ENCODE measurements at regions not wholly inside any gene's neighbourhood (a gene's known extent, or its start where the extent isn't known, plus 50 kb on each side); places are given as distances from the start of the nearest gene placed in this dataset.
A peak's percentile ranks its signal among the peaks of the same experiment; 100 is the strongest.

DNA sequence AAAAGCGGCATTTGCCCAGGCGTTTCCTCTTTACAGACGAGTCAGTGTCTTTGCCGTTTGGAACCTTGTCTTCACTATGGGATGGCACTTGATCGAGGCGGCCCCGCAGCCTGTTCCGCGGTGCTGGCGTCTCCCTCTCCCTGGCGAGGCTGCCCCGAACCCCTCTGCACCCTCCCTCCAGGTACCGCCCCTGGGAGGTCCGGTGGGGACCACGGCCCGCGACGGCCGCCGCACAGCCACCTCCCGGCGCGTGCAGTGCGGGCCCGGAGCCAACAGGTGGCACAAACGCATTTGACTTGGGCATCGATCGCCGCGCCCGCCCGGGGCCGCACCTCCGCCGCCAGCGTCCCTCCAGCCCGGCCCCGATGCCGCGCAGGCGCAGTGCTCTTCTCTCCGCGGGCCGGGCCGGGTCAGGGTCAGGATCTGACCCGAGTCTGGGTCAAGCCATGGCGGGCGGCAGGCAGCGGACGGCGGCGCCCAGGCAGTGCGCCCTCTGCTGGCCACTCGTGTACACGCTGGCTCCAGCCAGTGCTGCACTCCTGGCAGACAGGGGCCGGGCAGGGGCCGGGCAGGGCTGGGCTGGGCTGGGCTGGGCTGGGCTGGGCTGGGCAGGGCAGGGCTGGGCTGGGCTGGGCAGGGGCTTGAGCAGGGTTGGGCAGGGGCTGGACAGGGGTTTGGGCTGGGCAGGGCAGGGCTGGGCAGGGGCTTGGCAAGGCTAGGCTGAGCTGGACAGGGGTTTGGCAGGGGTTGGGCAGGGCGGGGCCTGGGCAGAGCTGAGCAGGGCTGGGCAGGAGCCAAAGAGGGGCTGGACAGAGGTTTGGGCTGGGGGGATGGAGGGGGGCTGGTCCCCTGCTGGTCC, 155.8 kb upstream of the IRX4 start:
- DNase-seq (ENCODE audit: low spot score) = no peak

DNA sequence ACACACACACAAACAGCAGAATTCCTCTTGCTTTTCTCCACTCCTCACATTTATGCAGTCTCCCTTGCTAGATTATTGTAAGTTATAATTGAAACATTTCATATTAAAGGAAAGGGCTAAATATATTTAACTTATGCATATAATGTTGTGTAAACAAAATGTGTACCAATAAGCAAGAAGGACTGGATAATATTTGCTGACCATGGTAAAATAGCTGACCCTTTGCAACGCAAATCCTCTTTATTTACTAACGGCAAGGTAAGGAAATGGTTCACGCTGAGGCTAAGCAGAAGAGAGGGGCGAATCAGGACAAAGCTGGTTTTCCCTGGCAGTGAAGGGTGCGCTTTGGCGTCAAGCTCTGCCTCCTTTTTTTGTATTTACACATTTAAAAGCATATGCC, 154.2 kb upstream of the IRX4 start:
- no peak for DNase-seq (ENCODE audit: low spot score)

DNA sequence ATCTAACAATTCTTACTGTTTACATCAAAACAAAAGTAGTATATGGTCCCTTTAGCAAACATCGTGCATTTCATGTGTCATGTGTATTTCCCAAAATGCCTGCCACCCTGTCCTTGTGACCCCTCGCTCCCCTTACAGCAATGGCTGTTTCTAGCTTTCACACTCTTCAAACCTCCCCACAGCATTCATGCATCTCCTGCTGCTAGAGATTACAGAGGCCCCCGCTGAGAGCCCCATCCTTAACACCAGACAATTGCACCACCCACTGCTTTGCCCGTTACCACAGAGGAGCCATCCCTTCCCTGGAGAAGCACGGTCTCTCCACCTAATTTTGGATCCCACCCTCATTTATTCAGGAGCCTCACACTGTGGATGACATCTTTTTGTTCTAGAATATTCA, 149.7 kb upstream of the IRX4 start:
- DNase-seq (ENCODE audit: low spot score) = no peak

DNA sequence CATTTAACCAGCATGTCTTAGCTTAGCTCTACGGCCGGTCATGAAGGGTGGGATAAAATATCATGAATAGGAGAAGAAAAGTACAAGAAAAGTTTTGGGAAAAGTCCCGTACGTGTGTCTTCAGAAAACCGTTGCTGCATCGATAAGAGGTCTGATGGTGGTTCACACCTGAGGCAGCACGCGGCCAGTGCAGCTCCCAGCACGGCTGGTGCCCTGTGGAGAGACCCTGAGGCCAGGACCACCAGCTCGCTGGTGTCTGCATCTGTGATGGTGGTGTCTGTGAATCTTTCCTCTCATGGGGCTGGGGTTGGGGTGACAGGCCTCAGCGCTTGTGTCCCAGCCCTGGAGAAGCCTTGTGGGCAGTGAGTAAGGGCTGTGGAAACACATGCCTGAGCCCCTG, 148.9 kb upstream of the IRX4 start:
- no peak for DNase-seq (ENCODE audit: low spot score)

DNA sequence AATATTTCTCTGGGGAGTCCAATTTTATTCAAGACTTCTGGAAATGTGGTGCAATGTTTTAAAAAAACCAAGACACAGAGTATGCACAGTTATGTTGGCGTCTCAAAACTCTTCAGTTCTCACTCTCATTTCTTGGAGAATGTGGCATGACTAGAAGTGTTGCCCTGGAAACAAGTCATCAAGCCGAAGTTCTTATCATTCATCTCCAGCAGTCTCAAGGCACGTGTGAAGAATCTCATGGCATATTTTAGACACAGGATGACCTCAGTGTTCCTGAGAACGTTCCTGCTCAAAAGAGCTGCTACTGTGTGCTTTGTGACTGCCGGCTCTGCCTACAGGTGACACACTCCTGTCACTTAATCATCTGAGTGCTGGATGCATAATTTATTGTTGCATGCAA, 147.4 kb upstream of the IRX4 start:
- no peak for DNase-seq (ENCODE audit: low spot score)

DNA sequence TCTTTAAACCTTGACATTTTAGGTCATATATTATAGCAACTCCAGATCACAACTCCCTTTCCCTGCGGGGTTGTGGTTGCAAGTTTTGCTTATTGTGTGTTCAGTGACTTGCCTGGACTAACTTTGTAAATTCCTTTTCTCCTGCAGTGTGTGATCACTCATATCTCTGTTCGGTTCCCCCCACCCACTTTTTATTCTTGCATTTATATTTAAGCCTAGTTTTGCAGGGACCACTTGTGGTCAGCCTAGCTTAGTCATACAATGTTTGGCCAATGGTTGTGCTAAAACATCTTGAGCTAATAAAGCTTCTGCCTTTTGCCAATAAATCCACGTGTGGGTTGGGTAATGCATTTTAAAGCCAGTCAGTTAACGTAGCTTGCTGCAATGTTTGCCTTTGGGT, 146.5 kb upstream of the IRX4 start:
- DNase-seq (ENCODE audit: low spot score) = no peak

DNA sequence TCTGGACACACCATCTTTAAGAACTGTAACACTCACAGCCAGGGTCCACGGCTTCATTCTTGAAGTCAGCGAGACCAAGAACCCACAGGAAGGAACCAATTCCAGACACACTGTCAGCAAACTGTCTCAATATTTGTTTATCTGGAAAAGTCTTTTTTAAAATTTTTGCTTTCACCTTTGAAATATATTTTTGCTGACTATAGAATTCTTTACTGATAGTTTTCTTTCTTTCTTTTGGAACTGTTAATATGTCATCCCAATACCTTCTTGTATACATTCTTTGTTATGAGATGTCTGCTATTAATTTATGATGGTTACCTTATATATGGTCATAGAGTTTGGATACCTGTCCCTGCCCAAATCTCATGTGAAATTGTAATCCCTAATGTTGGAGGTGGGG, 145.1 kb upstream of the IRX4 start:
- DNase-seq (ENCODE audit: low spot score) = no peak

DNA sequence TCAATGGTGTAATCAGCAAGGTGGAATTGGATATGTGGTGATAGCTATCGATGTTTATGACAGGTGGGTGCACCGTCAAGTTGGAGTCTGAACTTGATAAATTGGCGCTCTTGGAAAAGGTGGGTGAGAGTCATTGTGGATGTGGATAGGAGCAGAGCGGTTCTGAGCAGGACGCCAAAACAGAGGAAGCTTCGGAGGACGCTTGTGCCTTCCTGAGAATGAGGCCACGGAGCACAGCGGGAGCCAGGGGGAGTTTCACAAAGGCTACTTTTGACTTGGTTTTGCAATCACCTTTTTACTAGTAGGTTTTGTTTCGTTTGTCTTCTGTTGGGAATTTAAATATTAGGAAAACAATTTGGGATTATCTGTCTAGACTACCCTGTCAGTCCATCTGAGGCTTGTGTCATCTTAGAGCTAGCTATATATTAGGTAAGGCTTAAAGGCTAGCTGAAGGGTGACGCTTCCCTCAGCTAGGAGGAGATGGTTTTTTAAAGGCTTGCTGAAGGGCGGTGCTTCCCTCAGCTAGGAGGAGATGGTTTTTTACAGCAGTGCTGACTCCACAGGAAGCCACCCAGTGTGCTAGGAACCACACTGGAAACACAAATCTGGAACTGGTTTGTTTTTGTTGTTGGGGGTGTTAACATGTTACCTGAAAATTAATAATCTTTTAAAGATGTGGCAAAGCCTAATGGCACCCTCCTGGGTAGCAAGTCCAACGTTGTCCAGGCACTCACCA, 142.4 kb upstream of the IRX4 start:
- no peak for DNase-seq (ENCODE audit: low spot score)

DNA sequence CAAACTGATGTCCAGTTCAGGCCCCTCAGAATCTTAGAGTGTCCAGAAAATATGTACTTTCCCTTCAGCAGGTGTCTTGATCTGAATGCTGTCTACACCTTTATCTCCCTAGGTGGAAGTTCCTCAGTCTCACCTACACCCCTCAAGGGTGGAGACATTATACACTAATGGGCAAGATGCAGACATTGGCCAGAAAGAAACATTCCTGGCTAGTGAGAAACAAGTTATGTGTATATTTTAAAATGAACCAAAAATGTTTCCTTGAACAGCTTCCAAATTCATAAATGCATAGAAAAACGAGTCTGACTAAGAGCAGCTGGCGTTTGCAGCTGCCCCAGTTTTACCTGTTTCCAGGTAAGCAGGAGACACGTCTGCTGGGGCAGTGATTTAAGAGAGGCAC, 140.5 kb upstream of the IRX4 start:
- no peak for DNase-seq (ENCODE audit: low spot score)

- DNase-seq (ENCODE audit: low spot score) = no peak
Measured at GRCh38 chr5:2022436-2022835, 139.7 kb upstream of the IRX4 start.

DNA sequence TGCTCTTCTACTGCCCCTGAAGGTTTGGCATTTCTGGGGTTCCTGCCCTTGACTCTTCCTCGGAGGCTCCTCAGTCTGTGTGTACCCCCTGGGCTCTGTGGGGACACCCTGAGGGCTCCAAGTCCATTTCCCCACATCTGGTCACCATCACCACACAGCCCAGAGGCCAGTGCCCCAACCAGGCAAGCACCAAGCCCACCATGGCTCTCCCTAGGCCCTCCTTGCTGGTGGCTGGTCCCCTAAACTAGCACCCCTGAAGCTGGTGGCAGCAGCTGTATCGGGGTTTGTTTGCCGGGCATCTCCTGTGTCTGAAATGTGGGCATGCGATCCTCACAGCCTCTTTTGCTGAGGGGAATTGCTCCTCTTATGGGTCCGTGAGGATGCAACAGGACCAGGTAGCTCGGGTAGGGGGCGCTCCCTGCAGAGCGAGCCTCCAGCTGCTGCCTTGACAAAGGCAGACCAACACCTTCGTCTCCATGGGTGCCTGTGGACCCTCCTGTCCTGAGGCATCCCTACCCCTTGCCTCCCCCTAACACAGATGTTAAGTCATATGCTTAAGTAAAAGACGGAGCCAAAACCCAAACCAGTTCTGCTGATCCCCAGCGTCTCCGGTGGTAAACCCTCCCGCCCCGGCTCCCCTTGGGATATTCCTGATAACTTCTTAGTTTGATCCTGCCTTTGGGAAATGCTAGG, 138.9 kb upstream of the IRX4 start:
- no peak for DNase-seq (ENCODE audit: low spot score)

DNA sequence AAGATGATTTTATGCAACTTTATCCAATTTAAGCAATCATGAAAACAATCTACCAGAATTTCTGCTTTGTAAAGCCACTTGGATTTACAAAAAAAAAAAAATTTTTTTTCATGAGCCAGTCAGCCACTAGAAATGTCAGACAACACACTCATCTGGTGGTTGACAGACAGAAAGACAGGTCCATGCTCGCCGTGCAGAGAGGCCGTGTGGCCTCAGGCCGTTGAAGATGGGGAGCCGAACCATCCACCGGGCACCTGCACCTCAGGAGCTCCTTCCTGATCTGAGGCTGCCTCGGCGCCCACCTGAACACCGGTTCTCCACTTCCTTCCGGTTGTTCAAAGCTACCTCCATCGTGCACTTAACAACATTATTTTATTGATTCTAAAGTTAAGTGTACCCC, 138.0 kb upstream of the IRX4 start:
- DNase-seq (ENCODE audit: low spot score) = no peak

GRCh38 chr5:2019716-2020115, 137.0 kb upstream of the IRX4 start:
- no peak for DNase-seq (ENCODE audit: low spot score)

DNA sequence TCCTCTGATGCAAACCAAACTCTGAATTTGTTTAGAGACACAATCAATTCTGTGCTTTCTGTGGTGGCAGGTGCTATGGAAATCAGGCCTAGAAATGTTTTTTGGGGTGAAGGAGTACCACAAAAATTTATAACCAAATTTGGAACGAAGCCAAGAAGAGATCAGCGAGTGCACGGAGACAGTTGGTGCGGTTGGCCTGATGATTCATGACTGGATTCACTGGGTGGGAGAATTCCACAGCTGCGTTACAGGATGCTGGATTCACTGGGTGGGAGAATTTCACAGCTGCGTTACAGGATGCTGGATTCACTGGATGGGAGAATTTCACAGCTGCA, 135.6 kb upstream of the IRX4 start:
- no peak for DNase-seq (ENCODE audit: low spot score)

DNA sequence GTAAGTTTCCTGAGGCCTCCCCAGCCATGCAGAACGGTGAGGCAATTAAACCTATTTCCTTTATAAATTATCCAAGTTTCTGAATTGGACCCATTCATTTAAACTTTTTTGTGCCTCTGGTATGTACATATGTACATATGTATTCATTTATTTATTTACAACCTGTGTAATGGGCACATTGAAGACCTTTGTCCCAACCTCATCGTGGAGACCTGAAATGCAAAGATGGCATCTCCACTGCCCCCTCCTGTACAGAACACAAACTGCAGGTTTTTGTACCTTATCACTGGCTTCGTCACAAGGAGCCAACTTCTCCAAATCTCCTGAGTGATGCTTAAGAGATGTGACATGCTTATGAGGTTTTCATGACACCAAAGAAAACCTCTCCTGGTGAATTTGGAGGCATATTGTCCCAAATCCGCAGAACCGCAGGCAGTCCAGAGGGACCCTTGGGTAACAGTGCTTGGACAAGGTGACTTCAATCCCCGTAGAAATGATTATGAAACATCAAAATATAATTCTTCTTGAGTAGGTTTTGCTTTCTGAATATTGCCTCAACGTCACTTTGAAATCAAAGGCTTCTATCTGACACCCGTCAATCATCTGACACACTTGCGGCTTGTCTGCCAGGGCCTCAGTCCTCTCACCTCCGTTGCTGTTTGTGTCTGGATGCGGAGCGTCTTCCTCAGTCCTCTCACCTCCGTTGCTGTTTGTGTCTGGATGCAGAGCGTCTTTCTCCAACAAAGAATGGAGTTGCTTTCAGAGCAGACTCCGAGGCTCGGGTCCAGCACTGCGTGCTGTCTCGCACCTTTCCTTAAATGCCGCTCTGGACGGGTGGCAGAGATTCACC, 135.0 kb upstream of the IRX4 start:
- DNase-seq (ENCODE audit: low spot score) = no peak

GRCh38 chr5:2015961-2016360, 133.2 kb upstream of the IRX4 start:
- DNase-seq (ENCODE audit: low spot score) = peak; percentile 20

GRCh38 chr5:2015124-2015848, 132.6 kb upstream of the IRX4 start:
- DNase-seq (ENCODE audit: low spot score) = peak; percentile 3

DNA sequence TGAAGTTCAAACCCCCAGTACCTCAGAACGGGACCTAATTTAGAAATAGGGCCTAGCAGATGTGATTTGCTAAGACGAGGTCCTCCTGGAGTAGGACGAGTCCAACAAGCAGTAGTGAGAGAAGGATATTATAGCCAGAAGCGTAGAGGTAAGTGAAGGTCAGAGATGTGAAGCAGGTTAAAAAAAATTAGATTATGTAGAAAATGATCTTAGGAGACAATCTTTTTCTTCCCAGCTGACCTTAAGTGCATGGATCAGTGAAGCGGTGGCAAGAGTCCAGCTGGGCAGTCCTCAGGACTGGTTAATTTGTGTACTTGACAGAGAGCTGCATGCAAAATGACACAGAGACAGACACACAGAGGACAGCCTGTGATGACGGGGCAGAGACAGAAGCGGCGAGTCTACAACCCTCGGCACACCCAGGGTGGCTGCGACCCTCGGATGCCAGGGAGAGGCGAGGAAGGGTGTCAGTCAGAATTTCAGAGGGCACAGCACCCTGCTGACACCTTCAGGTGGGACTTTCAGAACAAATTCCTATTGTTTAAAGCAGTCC, 131.4 kb upstream of the IRX4 start:
- peak; percentile 15 for DNase-seq (ENCODE audit: low spot score)

- peak; percentile 38 for DNase-seq (ENCODE audit: low spot score)
Measured at GRCh38 chr5:2013301-2014057, 130.8 kb upstream of the IRX4 start.

DNA sequence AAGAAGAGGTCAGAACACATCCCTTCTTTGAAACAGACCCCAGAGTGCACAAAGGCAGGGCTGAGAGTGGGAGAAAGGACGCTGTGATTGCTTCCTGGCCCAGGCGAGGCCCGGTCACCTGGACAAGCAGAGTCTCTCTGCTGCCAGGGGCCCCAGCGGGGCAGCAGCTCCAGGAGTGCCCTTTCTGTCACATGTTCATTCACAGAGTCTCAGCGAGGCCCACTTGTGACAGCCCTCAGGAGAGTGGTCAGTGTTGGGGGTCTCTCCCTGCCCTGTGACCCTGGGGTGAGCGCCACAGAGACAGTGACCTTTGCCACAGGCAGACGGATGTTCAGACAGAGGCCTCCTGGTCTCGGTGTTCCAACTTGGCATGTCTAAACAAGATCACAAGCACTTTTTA, 130.2 kb upstream of the IRX4 start:
- DNase-seq (ENCODE audit: low spot score) = peak; percentile 26

All from ureter (tissue), 1 donor.